AG08395 (cell line): ENCODE measurements at regions not wholly inside any gene's neighbourhood (a gene's known extent, or its start where the extent isn't known, plus 50 kb on each side); places are given as distances from the start of the nearest gene placed in this dataset.

Source experiments
- DNase-seq: peaks from one replicate; pipeline ENCODE4 v3.0.0; 2012; ENCODE audit warnings: mixed read lengths, low spot score

DNA sequence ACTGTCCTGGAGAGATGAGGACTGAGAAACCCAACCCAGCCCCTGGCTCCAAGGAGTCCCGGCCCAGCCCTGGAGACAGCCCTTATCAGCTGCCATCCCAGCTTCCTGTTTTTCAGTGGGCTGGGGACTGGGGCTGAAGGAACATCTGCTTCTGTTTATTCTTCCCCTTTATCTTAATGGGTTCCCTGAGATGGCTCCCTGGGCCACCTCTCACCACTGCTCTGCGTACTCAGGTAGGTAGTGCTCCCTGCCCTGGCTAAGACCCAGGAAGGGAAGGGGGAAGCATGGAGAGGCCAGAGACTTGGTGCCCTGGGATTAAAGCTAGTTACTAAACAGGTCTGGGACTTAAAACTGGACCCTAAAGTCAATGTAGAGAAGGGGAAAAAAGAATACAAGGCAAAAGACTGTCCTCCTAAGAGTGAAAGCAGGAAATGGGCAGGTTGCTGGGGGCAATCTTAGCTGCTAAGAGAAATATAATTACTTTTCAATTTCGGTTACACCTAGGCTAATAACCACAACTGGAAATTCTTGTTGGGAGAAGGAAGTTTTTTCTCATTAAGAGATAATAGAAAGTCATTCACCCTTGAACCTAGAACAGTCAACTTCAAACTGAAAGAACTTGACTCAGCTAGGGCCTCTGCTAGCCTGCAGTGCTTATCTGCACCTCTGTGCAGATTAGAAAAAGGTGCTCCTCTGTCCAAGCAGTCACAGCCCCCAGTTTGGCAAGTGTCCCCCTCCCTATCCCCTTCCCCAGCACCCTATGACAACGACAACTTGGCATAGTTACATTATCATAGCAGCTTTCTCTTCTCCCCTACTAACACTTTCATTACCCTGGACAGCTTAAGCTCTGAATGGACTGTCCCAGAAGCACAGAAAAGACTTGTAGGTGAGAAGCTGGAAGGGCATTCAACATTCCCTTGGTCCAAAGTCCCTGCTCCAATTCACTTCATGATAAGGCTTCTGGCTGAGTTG lies 65.6 kb upstream of the KDM7A start:
- DNase-seq, result no peak

DNA sequence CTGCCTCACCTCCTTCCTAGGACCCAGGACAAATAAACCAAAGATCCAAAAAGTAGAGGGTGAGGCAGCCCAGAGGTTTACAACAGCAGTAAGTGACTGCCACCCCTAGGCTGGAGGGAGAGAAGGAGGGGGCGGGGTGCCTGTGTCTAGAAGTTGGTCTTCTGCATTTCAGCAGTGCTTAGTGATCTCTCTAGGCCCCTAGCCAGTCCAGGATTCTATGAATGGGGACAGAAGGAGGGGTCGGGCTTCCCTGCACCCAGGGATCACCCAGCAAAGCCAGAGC lies 62.8 kb upstream of the KDM7A start:
- DNase-seq, result no peak

DNA sequence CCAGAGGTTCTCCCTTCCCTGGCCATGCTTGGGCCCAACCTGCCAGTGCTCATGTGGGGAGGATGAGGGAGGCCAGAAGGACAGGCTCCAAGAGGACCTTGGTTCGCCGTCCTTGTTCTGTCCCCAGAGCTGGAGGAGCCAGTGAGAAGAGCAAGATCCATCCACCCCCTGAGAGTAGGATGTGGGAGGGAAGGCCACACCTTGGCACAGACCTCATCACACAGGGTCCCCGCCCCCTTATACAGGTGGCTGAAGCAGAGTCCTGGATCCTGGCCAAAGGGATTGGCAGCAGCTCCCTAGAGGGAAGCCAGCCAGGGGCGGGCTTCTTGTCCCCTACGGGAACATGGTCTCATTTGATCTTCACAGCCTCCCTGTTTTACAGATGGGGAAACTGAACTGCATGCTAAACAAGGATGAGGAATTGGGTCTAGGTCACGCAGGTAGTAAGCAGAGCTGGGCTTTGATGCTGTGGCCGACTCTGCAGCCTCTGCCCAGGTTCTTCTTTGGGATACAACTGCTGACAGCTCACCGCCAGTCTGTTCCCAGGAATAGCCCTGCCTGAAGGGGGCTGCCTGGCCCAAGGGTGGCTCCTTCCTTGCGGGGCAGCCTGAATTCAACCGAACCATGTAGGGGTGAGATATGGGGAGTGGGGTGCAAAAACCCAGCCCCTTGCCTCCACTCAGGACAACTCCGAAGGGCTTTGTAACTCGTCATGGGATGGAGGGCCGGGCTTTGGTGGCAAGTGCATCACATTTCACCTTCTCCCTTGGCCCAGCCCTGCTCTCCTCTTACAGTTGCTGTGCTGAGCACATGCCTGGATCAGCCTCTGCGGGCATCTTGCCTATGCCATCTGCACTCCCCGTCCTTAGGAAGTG lies 62.2 kb upstream of the KDM7A start:
- DNase-seq, result no peak

DNA sequence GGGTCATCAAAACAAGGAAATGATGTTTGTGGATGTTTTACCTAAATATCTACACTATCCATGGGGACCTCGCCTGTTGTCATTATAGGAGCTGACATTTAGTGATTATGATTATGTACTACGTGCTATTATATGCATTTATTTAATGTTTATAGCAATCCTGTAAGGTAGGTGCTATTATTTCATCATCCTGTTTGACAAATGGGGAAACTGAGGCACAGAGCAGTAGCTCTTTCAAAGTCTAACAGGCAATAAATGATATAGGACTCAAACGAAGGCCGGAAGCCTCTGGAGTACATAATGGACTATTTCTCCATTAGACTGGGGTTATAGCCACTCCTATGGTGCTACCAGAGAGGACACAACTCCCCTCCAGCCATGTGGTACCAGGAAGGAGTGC lies 60.6 kb upstream of the KDM7A start:
- no peak for DNase-seq

DNA sequence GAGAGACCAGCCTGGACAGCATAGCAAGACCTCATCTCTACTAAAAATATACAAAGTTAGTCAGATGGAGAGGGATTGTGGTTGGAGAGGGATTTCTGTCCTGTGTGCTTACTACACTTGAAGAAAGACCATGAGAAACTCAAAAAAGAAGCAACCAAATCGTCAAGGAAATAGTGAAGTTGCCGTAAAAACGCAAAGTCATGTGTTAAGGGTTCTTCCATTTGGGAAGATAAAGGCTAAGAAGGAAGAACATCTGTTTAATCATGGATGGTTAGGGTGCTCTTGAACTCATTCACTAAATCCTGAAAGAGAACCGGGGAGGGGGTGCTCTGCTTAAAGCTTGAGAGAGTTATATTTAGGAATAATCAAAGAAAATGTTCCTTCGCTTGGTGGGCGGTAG lies 59.8 kb upstream of the KDM7A start:
- no peak for DNase-seq

DNA sequence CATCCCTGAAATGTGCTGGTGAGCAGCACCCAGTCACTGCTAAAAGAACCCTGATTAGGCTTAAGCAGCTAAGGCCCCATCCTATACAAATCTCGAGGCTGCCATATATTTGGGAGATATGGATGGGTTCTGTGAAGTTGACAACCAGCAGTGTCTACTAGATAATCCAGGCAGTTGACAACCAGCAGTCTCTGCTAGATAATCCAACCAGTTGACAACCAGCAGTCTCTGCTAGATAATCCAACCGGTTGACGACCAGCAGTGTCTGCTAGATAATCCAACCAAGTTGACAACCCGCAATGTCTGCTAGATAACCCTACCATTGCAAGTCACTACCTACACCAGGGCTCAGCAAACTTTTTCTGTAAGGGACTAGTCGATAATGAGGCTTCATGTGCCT lies 58.3 kb upstream of the KDM7A start:
- no peak for DNase-seq

DNA sequence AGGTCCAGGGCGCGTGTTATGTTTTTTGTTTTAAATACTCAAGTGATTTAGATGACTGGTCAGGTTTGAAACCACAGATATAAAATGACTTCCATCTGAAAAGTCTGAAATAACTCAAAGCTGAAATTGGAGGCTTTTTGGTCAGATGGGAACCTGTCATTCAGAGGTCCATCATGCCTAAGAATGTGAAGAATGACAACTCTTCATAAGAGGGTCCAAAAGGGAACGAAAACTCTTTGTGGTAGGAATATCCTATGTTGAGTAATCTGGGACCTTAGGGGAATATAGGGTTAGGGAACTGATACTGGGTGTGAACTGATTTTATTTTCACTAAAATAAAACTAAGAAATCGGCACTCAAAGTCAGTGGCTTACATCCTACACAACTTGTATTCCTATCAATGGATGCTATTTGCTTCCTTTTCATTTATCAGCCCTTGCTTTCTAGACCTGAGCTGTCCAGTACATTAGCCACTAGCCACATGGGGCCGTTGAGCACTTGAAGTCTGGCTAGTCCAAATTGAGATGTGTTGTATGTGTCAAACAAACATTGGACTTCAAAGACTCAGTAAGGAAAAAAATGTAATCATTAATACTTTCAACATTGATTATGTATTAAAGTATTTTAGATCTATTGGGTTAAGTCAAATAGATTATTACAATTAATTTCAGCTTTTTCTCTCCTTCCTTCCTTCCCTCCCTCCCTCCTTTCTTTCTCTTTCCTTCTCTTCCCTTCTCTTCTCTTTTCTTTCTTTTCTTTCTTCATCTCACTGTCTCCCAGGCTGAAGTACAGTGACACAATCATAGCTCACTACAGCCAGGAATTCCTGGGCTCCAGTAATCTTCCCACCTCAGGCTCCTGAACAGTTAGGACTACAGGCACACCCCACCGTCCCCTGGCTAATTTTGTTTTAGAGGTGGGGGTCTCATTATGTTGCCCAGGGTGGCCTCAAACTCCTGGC lies 56.5 kb upstream of the KDM7A start:
- no peak for DNase-seq

DNA sequence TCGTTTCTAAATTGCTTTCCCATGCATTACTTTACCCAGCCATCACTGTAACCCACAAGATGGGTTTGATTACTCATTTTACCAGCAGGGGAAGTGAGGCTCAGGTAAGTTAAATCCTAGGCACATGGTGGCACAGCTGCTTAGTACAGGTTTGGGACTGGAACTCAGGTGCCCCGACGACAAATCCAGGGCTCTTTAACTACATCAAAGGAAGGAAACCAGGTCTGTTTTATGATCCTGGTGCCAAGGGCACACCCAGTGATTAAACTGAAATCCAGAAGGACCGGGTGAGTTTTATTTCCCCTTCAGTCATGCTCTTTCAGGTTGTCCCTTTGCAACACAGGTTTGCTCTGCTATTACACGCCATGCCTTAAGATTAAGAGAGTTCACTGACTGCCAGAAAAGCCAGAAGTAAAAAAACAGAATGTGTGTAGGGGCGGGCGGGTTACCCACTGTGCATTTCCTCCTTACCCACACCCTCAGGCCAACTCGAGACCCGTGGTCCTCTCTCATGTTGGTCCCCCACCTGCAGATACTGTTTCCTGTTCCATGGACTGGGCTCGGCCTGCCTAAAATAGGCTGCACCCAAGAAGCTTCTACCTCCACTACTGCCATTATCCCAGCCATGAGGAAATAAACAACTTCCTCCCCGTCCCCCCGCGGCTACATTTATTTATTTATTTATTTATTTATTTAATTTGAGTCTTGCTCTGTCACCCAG lies 55.1 kb upstream of the KDM7A start:
- DNase-seq, result no peak

DNA sequence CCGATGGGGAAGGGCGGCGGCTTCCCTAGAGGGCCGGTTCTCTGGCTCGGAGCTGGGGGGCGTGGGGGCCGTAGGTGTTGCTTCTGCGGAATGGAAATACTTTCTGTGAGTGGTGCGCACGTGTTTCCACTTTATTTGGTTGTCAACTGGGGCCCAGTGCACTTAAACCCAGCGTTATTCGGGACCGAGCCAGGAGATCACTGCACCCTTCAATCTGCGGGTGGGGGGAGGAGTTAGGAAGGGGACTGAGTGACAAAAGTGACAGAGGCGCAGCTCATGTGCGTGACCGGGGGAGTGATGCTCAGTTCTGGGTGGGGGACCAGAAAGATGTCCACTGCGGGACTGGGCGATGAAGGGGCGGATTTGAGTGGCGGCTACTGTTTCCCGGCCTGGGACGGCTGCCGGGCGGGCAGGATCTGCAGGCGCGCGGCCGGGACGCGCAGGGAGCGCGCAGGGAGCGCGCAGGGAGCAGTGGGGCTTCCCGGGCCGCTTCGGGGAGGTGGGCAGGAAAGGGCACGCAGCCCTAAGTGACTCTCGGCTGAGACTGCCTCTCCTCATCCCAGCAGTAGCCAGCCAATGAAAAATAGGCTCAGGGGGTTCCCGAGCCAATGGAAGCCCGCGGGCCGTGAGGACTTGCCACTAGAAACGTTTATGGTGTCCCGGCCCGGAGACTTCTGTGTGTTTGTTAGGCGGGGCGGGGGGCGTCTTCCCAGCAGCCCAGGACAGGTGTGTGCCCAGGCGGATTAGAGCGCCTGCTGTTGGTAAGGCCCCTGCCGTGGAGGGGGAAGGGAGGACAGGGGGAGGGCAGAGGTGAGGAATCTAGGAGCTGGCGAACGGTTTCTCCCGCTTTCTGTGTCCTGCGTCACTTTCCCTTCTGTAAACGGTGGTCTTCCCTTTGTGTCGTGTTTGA lies 54.3 kb upstream of the KDM7A start:
- peak; percentile 37 for DNase-seq

DNA sequence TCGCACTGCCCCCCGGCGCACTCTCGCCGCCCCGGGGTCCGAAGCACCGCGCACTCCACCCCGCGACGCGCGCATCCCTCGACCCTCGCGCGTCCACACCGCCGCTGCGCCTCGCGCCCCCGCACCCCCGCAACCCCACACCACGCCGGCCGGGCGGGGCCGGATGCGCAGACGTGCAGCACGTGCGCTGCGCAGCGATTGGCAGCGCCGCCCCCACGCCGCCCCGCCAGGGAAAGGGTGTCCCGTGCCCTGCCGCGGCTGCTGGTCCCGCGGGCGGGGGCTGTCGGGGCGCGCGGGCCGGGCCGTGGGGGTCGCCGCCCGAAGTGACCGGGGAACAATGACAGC lies 53.7 kb upstream of the KDM7A start:
- DNase-seq, result no peak

DNA sequence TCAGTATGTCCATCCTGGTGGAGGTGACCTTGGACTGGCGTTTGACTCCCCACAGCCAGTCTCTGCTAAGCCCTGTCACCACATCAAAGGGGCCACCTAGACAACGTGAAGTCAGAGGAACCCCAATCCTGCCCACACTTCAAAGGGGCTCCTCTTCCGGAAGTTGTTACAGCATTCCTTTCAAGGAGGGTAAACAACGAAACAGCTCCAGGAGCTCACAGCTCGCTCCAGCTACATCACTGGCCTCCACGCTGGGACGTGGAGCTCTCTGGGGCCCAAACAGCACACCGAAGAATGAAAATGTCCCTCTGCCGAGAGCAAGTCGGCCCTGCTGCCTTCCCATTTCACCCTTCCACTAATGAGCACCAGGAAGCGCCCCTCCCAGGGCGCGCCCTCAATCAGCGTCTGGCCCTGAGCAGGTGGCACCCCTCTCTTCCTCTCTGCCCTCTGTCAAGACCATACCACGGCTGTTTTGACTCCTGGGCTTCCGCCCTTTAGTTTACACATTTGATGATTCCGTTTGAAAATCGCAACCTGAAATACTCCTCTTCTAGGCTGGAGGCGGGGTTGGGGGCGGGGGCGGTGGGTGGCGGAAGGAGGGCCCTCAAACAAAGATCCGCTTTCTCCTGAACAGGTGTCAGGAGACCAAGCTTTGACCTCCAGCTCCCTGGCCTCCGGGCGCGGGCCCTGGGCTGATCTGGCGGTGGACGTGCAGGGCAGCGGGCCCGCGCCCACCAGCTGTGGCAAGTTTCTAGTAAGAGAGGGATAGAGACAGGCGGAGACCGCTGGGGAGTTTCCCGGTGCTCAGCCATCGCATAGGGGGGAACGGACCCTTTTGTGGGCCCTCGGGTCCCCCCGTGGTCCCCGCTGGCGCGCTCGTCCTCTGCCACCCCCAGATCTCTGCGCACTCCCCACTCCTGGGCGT lies 53.1 kb upstream of the KDM7A start:
- DNase-seq, result no peak

DNA sequence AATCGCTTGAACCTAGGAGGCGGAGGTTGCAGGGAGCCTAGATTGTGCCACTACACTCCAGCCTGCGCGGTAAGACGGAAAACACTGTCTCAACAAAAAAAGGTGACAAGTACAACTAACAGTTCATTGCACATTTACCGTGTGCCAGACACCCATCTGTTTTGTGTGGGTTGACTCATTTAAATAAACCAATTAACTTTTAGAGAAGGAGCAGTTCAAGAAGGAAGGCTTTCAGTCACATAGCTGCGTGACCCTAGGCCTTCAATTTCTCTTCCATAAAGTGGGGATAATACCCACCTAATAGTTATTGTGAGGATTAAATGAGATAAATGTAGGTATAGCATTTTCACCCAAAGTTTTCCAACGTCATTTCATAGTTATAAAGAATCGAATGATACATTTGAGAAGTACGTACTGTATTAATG lies 52.3 kb upstream of the KDM7A start:
- DNase-seq, result no peak
